ENCODE measurements at regions not wholly inside any gene's neighbourhood (a gene's known extent, or its start where the extent isn't known, plus 50 kb on each side); places are given as distances from the start of the nearest gene placed in this dataset.

DNA sequence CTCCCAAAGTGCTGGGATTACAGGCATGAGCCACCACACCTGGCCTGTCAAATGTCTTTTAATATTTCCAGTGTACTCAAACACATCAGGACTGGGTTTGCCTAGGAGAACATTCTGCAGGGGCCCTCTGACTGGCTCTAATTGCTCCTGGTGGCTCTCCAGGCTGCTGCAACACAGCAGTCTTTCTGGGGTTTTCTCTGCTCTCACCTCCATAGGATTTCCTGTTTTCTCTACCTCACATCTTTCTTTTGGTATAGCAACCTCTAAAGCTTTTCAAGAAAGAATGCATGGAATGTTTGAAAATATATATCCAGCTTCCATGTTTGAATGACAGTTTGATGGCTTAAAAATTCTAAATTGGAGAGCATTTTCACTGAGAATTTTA is 83.3 kb upstream of the IGSF10 start:
- TF ChIP-seq TAF1 (IDR thresholded peaks at IDR 0.05; ENCODE audit: low read depth, low read length) (no peak), POLR2A (IDR thresholded peaks at IDR 0.05; ENCODE audit: low read depth, low read length) (no peak), POLR2AphosphoS5 (IDR thresholded peaks at IDR 0.05; ENCODE audit: low read depth, low read length) (no peak), POU2F2 (IDR thresholded peaks at IDR 0.05; ENCODE audit: low read depth, low read length) (no peak), SPI1 (IDR thresholded peaks at IDR 0.05; ENCODE audit: low read depth, low read length) (no peak), PAX5 (IDR thresholded peaks at IDR 0.05; ENCODE audit: insufficient read depth, low read length, severe bottlenecking) (no peak)

All from GM12891 (cell line).